Gastroesophageal sphincter (tissue), 3 donors: ENCODE measurements at regions not wholly inside any gene's neighbourhood (a gene's known extent, or its start where the extent isn't known, plus 50 kb on each side); places are given as distances from the start of the nearest gene placed in this dataset.
"Not testable (repeated sequence)": the region's sequence is repeated elsewhere in the genome, so short reads cannot be mapped to it uniquely, and the experiment has no call there.

ENCODE experiments used
- EP300 ChIP-seq: sonication (generic); formaldehyde crosslinking; IDR thresholded peaks from one replicate; pipeline ENCODE4 v1.6.1; 2017; ENCODE audit warnings: antibody characterized with exemption, mild to moderate bottlenecking
- POLR2A ChIP-seq, 2 donors: fragments of 450-650 bp; IDR thresholded peaks; one replicate each; pipeline ENCODE4 v1.6.1; 2017; ENCODE audit warnings: antibody characterized with exemption in 2 of 2, mild to moderate bottlenecking in 2 of 2, moderate library complexity in 1 of 2
- POLR2AphosphoS5 ChIP-seq: sonication (generic); formaldehyde crosslinking; IDR thresholded peaks from one replicate; pipeline ENCODE4 v1.6.1; 2017; ENCODE audit warnings: antibody characterized with exemption
- TF ChIP-seq, protein P1 (sequence below), 4 experiments: fragments of 200-600 bp in 2 of 4; fragments of 450-650 bp in 2 of 4; sonication (generic) in 1 of 4; IDR thresholded peaks; one replicate each; pipeline ENCODE4 v1.5.1; 2017 to 2019; ENCODE audit warnings: antibody characterized with exemption in 4 of 4, mild to moderate bottlenecking in 2 of 4, moderate library complexity in 2 of 4

DNA sequence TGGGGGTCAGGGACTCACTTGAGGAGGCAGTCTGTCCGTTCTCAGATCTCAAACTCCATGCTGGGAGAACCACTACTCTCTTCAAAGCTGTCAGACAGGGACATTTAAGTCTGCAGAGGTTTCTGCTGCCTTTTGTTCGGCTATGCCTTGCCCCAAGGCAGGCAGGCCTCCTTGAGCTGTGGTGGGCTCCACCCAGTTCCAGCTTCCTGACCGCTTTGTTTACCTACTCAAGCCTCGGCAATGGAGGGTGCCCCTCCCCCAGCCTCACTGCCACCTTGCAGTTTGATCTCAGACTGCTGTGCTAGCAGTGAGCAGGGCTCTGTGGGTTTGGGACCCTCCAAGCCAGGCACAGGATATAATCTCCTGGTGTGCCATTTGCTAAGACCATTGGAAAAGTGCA lies 530.0 kb downstream of the LRRIQ3 start:
- not testable (repeated sequence) for TF ChIP-seq POLR2A (IDR thresholded peaks at IDR 0.05); POLR2AphosphoS5; EP300
- TF ChIP-seq, protein P1, sequence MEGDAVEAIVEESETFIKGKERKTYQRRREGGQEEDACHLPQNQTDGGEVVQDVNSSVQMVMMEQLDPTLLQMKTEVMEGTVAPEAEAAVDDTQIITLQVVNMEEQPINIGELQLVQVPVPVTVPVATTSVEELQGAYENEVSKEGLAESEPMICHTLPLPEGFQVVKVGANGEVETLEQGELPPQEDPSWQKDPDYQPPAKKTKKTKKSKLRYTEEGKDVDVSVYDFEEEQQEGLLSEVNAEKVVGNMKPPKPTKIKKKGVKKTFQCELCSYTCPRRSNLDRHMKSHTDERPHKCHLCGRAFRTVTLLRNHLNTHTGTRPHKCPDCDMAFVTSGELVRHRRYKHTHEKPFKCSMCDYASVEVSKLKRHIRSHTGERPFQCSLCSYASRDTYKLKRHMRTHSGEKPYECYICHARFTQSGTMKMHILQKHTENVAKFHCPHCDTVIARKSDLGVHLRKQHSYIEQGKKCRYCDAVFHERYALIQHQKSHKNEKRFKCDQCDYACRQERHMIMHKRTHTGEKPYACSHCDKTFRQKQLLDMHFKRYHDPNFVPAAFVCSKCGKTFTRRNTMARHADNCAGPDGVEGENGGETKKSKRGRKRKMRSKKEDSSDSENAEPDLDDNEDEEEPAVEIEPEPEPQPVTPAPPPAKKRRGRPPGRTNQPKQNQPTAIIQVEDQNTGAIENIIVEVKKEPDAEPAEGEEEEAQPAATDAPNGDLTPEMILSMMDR (IDR thresholded peaks at IDR 0.05), result not testable (repeated sequence)
